ENCODE measurements at regions not wholly inside any gene's neighbourhood (a gene's known extent, or its start where the extent isn't known, plus 50 kb on each side); places are given as distances from the start of the nearest gene placed in this dataset.

DNA sequence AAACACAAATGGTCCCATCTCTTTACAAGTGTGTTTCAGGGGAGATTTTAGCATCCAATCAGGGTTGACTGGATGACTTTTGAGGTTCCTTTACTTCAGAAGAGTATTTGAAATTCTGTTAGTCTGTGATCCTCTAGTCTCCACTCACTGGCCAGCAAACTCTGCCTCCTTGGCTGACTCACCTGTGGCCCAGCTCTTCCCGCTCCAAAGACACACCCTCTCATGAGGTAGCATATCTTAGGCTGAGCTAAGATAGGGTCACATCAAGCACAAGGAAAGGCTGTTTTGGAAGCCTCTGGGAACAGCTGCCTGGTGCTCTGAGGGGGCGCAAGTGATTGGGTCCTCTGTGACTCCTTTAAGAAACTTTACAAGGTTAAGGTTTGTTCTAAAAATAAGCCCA lies 102.3 kb upstream of the FGGY start:
- Histone ChIP-seq H3K27ac (ENCODE audit: low read length) (no peak overlapping the region), H3K9me3 (ENCODE audit: control insufficient read depth, insufficient read depth, low read depth, low read length) (no peaks in the 10 kb centered on the region), H3K4me1 (ENCODE audit: control insufficient read depth, insufficient read depth, low read length) (no peaks in the 10 kb centered on the region), H3K36me3 (ENCODE audit: control insufficient read depth, insufficient read depth, low read length) (no peaks in the 10 kb centered on the region), H3K4me3 (ENCODE audit: low read depth in 2 of 2, low read length in 2 of 2) (no peak overlapping the region), H3K27me3 (ENCODE audit: control insufficient read depth, insufficient read depth, low read length) (no peaks in the 10 kb centered on the region)
- POLR2A ChIA-PET: no interaction called here
- TF ChIP-seq, protein P1, sequence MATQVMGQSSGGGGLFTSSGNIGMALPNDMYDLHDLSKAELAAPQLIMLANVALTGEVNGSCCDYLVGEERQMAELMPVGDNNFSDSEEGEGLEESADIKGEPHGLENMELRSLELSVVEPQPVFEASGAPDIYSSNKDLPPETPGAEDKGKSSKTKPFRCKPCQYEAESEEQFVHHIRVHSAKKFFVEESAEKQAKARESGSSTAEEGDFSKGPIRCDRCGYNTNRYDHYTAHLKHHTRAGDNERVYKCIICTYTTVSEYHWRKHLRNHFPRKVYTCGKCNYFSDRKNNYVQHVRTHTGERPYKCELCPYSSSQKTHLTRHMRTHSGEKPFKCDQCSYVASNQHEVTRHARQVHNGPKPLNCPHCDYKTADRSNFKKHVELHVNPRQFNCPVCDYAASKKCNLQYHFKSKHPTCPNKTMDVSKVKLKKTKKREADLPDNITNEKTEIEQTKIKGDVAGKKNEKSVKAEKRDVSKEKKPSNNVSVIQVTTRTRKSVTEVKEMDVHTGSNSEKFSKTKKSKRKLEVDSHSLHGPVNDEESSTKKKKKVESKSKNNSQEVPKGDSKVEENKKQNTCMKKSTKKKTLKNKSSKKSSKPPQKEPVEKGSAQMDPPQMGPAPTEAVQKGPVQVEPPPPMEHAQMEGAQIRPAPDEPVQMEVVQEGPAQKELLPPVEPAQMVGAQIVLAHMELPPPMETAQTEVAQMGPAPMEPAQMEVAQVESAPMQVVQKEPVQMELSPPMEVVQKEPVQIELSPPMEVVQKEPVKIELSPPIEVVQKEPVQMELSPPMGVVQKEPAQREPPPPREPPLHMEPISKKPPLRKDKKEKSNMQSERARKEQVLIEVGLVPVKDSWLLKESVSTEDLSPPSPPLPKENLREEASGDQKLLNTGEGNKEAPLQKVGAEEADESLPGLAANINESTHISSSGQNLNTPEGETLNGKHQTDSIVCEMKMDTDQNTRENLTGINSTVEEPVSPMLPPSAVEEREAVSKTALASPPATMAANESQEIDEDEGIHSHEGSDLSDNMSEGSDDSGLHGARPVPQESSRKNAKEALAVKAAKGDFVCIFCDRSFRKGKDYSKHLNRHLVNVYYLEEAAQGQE (IDR thresholded peaks at IDR 0.05; ENCODE audit: insufficient read depth in 1 of 2, low read depth in 2 of 2, low read length in 1 of 2): no peak
- TF ChIP-seq POLR2AphosphoS5 (IDR thresholded peaks at IDR 0.05; ENCODE audit: low read depth, low read length): no peak
- TF ChIP-seq TCF7L2 (IDR thresholded peaks at IDR 0.05; ENCODE audit: low read depth, low read length): no peak
- TF ChIP-seq, protein P2, sequence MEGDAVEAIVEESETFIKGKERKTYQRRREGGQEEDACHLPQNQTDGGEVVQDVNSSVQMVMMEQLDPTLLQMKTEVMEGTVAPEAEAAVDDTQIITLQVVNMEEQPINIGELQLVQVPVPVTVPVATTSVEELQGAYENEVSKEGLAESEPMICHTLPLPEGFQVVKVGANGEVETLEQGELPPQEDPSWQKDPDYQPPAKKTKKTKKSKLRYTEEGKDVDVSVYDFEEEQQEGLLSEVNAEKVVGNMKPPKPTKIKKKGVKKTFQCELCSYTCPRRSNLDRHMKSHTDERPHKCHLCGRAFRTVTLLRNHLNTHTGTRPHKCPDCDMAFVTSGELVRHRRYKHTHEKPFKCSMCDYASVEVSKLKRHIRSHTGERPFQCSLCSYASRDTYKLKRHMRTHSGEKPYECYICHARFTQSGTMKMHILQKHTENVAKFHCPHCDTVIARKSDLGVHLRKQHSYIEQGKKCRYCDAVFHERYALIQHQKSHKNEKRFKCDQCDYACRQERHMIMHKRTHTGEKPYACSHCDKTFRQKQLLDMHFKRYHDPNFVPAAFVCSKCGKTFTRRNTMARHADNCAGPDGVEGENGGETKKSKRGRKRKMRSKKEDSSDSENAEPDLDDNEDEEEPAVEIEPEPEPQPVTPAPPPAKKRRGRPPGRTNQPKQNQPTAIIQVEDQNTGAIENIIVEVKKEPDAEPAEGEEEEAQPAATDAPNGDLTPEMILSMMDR (IDR thresholded peaks at IDR 0.05): no peak
- no peak for TF ChIP-seq SIN3A (IDR thresholded peaks at IDR 0.05; ENCODE audit: borderline replicate concordance, insufficient read depth, low read depth, low read length)
- in situ Hi-C loops (cut with HindIII; ENCODE audit: low pct_unique_long_range_greater_than_20kb, low sequenced_read_pairs): no loop called here
- DNase-seq (ENCODE audit: low read depth, low spot score) (no peak), ATAC-seq (no peak)
- no TSS peak for BruUV-seq (replicated peaks)
- intact Hi-C loops (cut with micrococcal nuclease; ENCODE audit: unreplicated experiment): no loop called here
- CTCF ChIA-PET: no interaction called here

DNA sequence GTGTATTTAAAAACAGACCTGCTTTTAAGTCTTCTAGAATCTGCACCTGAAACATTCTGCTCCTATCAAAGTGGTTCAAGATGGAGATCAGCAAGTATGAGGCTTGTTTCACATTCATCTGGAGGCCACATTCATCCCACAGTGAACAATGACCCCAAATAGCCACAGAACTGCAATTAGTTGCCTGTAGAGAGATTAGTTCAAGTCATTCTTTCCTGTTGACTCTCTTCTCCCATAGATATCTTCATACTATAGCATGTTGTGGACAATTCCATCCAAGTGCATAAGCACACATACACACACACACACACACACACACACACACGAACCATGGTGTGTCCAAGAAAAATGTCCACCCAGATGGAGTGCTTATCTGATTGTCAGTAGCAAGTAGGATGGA lies 101.7 kb upstream of the FGGY start:
- no peaks in the 10 kb centered on the region for H3K9me3 ChIP-seq (ENCODE audit: control insufficient read depth, insufficient read depth, low read depth, low read length)
- no peak overlapping the region for H3K4me3 ChIP-seq (ENCODE audit: low read depth in 2 of 2, low read length in 2 of 2)
- no peaks in the 10 kb centered on the region for H3K36me3 ChIP-seq (ENCODE audit: control insufficient read depth, insufficient read depth, low read length)
- intact Hi-C loops (cut with micrococcal nuclease; ENCODE audit: unreplicated experiment) (no loop called here), in situ Hi-C loops (cut with HindIII; ENCODE audit: low pct_unique_long_range_greater_than_20kb, low sequenced_read_pairs) (no loop called here)
- no peak overlapping the region for H3K27ac ChIP-seq (ENCODE audit: low read length)
- no peaks in the 10 kb centered on the region for H3K4me1 ChIP-seq (ENCODE audit: control insufficient read depth, insufficient read depth, low read length)
- BruUV-seq (replicated peaks): no TSS peak
- no peaks in the 10 kb centered on the region for H3K27me3 ChIP-seq (ENCODE audit: control insufficient read depth, insufficient read depth, low read length)
- ChIA-PET POLR2A (no interaction called here), CTCF (no interaction called here)
- ATAC-seq: no peak
- DNase-seq (ENCODE audit: low read depth, low spot score): no peak
- TF ChIP-seq, protein P1 (IDR thresholded peaks at IDR 0.05; ENCODE audit: insufficient read depth in 1 of 2, low read depth in 2 of 2, low read length in 1 of 2): no peak
- TF ChIP-seq SIN3A (IDR thresholded peaks at IDR 0.05; ENCODE audit: borderline replicate concordance, insufficient read depth, low read depth, low read length) (no peak), POLR2AphosphoS5 (IDR thresholded peaks at IDR 0.05; ENCODE audit: low read depth, low read length) (no peak), TCF7L2 (IDR thresholded peaks at IDR 0.05; ENCODE audit: low read depth, low read length) (no peak)
- TF ChIP-seq, protein P2 (IDR thresholded peaks at IDR 0.05): no peak
